ENCODE measurements at regions not wholly inside any gene's neighbourhood (a gene's known extent, or its start where the extent isn't known, plus 50 kb on each side); places are given as distances from the start of the nearest gene placed in this dataset.
"Not testable (repeated sequence)": the region's sequence is repeated elsewhere in the genome, so short reads cannot be mapped to it uniquely, and the experiment has no call there.

GRCh38 chr6:134669485-134669884 is 280.4 kb downstream of the ALDH8A1 start:
- H3K4me1 ChIP-seq (ENCODE audit: control insufficient read depth, insufficient read depth, low read length), result no peaks in the 10 kb centered on the region
- H3K4me3 ChIP-seq (ENCODE audit: low read length), result no peak overlapping the region
- H3K36me3 ChIP-seq (ENCODE audit: control insufficient read depth, insufficient read depth, low read length), result no peaks in the 10 kb centered on the region
- H3K9me3 ChIP-seq (ENCODE audit: control insufficient read depth, low read length), result no peaks in the 10 kb centered on the region
- no peak overlapping the region for H3K9ac ChIP-seq (ENCODE audit: low read length)
- no peaks in the 10 kb centered on the region for H3K27me3 ChIP-seq (ENCODE audit: control insufficient read depth, insufficient read depth, low read length)

- no peaks in the 10 kb centered on the region for H3K9me3 ChIP-seq (ENCODE audit: control insufficient read depth, low read length)
- no peaks in the 10 kb centered on the region for H3K27me3 ChIP-seq (ENCODE audit: control insufficient read depth, insufficient read depth, low read length)
- H3K4me3 ChIP-seq (ENCODE audit: low read length), result no peak overlapping the region
- H3K9ac ChIP-seq (ENCODE audit: low read length), result no peak overlapping the region
- H3K36me3 ChIP-seq (ENCODE audit: control insufficient read depth, insufficient read depth, low read length), result no peaks in the 10 kb centered on the region
- no peaks in the 10 kb centered on the region for H3K4me1 ChIP-seq (ENCODE audit: control insufficient read depth, insufficient read depth, low read length)
These were observed 282.8 kb downstream of the ALDH8A1 start for GRCh38 chr6:134667111-134667510.

GRCh38 chr6:134666125-134666524 is 283.8 kb downstream of the ALDH8A1 start:
- no peaks in the 10 kb centered on the region for H3K9me3 ChIP-seq (ENCODE audit: control insufficient read depth, low read length)
- H3K9ac ChIP-seq (ENCODE audit: low read length), result no peak overlapping the region
- no peaks in the 10 kb centered on the region for H3K27me3 ChIP-seq (ENCODE audit: control insufficient read depth, insufficient read depth, low read length)
- H3K4me1 ChIP-seq (ENCODE audit: control insufficient read depth, insufficient read depth, low read length), result no peaks in the 10 kb centered on the region
- no peak overlapping the region for H3K4me3 ChIP-seq (ENCODE audit: low read length)
- H3K36me3 ChIP-seq (ENCODE audit: control insufficient read depth, insufficient read depth, low read length), result no peaks in the 10 kb centered on the region

GRCh38 chr6:134665029-134665723 is 284.7 kb downstream of the ALDH8A1 start:
- H3K9ac ChIP-seq (ENCODE audit: low read length), result no peak overlapping the region
- H3K4me1 ChIP-seq (ENCODE audit: control insufficient read depth, insufficient read depth, low read length), result no peaks in the 10 kb centered on the region
- H3K4me3 ChIP-seq (ENCODE audit: low read length), result no peak overlapping the region
- H3K27me3 ChIP-seq (ENCODE audit: control insufficient read depth, insufficient read depth, low read length), result no peaks in the 10 kb centered on the region
- no peaks in the 10 kb centered on the region for H3K9me3 ChIP-seq (ENCODE audit: control insufficient read depth, low read length)
- no peaks in the 10 kb centered on the region for H3K36me3 ChIP-seq (ENCODE audit: control insufficient read depth, insufficient read depth, low read length)

GRCh38 chr6:134663800-134664535 is 285.9 kb downstream of the ALDH8A1 start:
- no peaks in the 10 kb centered on the region for H3K9me3 ChIP-seq (ENCODE audit: control insufficient read depth, low read length)
- H3K27me3 ChIP-seq (ENCODE audit: control insufficient read depth, insufficient read depth, low read length), result no peaks in the 10 kb centered on the region
- no peaks in the 10 kb centered on the region for H3K4me1 ChIP-seq (ENCODE audit: control insufficient read depth, insufficient read depth, low read length)
- H3K36me3 ChIP-seq (ENCODE audit: control insufficient read depth, insufficient read depth, low read length), result no peaks in the 10 kb centered on the region
- no peak overlapping the region for H3K9ac ChIP-seq (ENCODE audit: low read length)
- H3K4me3 ChIP-seq (ENCODE audit: low read length), result no peak overlapping the region

- H3K4me3 ChIP-seq (ENCODE audit: low read length), result no peak overlapping the region
These were observed 286.5 kb downstream of the ALDH8A1 start for GRCh38 chr6:134663356-134663755.

GRCh38 chr6:134662077-134662700 is 287.7 kb downstream of the ALDH8A1 start:
- Histone ChIP-seq H3K27me3 (ENCODE audit: control insufficient read depth, insufficient read depth, low read length) (no peaks in the 10 kb centered on the region), H3K4me1 (ENCODE audit: control insufficient read depth, insufficient read depth, low read length) (no peaks in the 10 kb centered on the region), H3K36me3 (ENCODE audit: control insufficient read depth, insufficient read depth, low read length) (no peaks in the 10 kb centered on the region), H3K9me3 (ENCODE audit: control insufficient read depth, low read length) (no peaks in the 10 kb centered on the region), H3K9ac (ENCODE audit: low read length) (no peak overlapping the region), H3K4me3 (ENCODE audit: low read length) (no peak overlapping the region)

More at GRCh38 chr6:134663356-134663755, 286.5 kb downstream of the ALDH8A1 start:
- Histone ChIP-seq H3K36me3 (ENCODE audit: control insufficient read depth, insufficient read depth, low read length) (no peaks in the 10 kb centered on the region), H3K9me3 (ENCODE audit: control insufficient read depth, low read length) (no peaks in the 10 kb centered on the region), H3K4me1 (ENCODE audit: control insufficient read depth, insufficient read depth, low read length) (no peaks in the 10 kb centered on the region), H3K27me3 (ENCODE audit: control insufficient read depth, insufficient read depth, low read length) (no peaks in the 10 kb centered on the region), H3K9ac (ENCODE audit: low read length) (no peak overlapping the region)

- not testable (repeated sequence) for H3K9ac ChIP-seq (ENCODE audit: low read length); H3K4me3 ChIP-seq (ENCODE audit: low read length); H3K27me3 ChIP-seq (ENCODE audit: control insufficient read depth, insufficient read depth, low read length); H3K4me1 ChIP-seq (ENCODE audit: control insufficient read depth, insufficient read depth, low read length); H3K9me3 ChIP-seq (ENCODE audit: control insufficient read depth, low read length); H3K36me3 ChIP-seq (ENCODE audit: control insufficient read depth, insufficient read depth, low read length)
These were observed 290.0 kb downstream of the ALDH8A1 start for GRCh38 chr6:134659885-134660284.

- Histone ChIP-seq H3K4me3 (ENCODE audit: low read length) (no peak overlapping the region), H3K9me3 (ENCODE audit: control insufficient read depth, low read length) (no peaks in the 10 kb centered on the region), H3K4me1 (ENCODE audit: control insufficient read depth, insufficient read depth, low read length) (no peaks in the 10 kb centered on the region), H3K36me3 (ENCODE audit: control insufficient read depth, insufficient read depth, low read length) (no peaks in the 10 kb centered on the region), H3K27me3 (ENCODE audit: control insufficient read depth, insufficient read depth, low read length) (no peaks in the 10 kb centered on the region), H3K9ac (ENCODE audit: low read length) (no peak overlapping the region)
These were observed 291.3 kb downstream of the ALDH8A1 start for GRCh38 chr6:134658596-134658995.

GRCh38 chr6:134657751-134658527 is 292.0 kb downstream of the ALDH8A1 start:
- Histone ChIP-seq H3K4me1 (ENCODE audit: control insufficient read depth, insufficient read depth, low read length) (no peaks in the 10 kb centered on the region), H3K36me3 (ENCODE audit: control insufficient read depth, insufficient read depth, low read length) (no peaks in the 10 kb centered on the region), H3K9me3 (ENCODE audit: control insufficient read depth, low read length) (no peaks in the 10 kb centered on the region), H3K9ac (ENCODE audit: low read length) (no peak overlapping the region), H3K27me3 (ENCODE audit: control insufficient read depth, insufficient read depth, low read length) (no peaks in the 10 kb centered on the region), H3K4me3 (ENCODE audit: low read length) (no peak overlapping the region)

GRCh38 chr6:134657343-134657742 is 292.6 kb downstream of the ALDH8A1 start:
- no peak overlapping the region for H3K9ac ChIP-seq (ENCODE audit: low read length)
- H3K4me1 ChIP-seq (ENCODE audit: control insufficient read depth, insufficient read depth, low read length), result no peaks in the 10 kb centered on the region
- no peaks in the 10 kb centered on the region for H3K27me3 ChIP-seq (ENCODE audit: control insufficient read depth, insufficient read depth, low read length)
- H3K36me3 ChIP-seq (ENCODE audit: control insufficient read depth, insufficient read depth, low read length), result no peaks in the 10 kb centered on the region
- H3K4me3 ChIP-seq (ENCODE audit: low read length), result no peak overlapping the region
- H3K9me3 ChIP-seq (ENCODE audit: control insufficient read depth, low read length), result no peaks in the 10 kb centered on the region

GRCh38 chr6:134654751-134655150 is 295.1 kb downstream of the ALDH8A1 start:
- Histone ChIP-seq H3K4me3 (ENCODE audit: low read length) (no peak overlapping the region), H3K9me3 (ENCODE audit: control insufficient read depth, low read length) (no peaks in the 10 kb centered on the region), H3K4me1 (ENCODE audit: control insufficient read depth, insufficient read depth, low read length) (no peaks in the 10 kb centered on the region), H3K36me3 (ENCODE audit: control insufficient read depth, insufficient read depth, low read length) (no peaks in the 10 kb centered on the region), H3K27me3 (ENCODE audit: control insufficient read depth, insufficient read depth, low read length) (no peaks in the 10 kb centered on the region), H3K9ac (ENCODE audit: low read length) (no peak overlapping the region)
